Endodermal cell (in vitro differentiated cells): ENCODE measurements at regions not wholly inside any gene's neighbourhood (a gene's known extent, or its start where the extent isn't known, plus 50 kb on each side); places are given as distances from the start of the nearest gene placed in this dataset.

ENCODE experiments used
- DNase-seq: peaks from one replicate; pipeline ENCODE4 v3.0.0-alpha.2; 2017
- H3K27ac ChIP-seq: 2 replicates; pipeline ENCODE4 v1.5.1; 2013; ENCODE audit warnings: mild to moderate bottlenecking, low read depth, low read length, moderate library complexity
- H3K27me3 ChIP-seq: 2 replicates; pipeline ENCODE4 v1.6.1; 2013; ENCODE audit warnings: mild to moderate bottlenecking, low read length, moderate library complexity; ENCODE audit not compliant: insufficient read depth, control insufficient read depth, poor library complexity, severe bottlenecking
- H3K36me3 ChIP-seq: 2 replicates; pipeline ENCODE4 v1.7.0; 2013; ENCODE audit warnings: mild to moderate bottlenecking, low read length, moderate library complexity; ENCODE audit not compliant: control insufficient read depth, insufficient read depth
- H3K4me1 ChIP-seq: one replicate; pipeline ENCODE4 v1.7.0; 2013; ENCODE audit warnings: low read length; ENCODE audit not compliant: control insufficient read depth, insufficient read depth
- H3K4me3 ChIP-seq: 2 replicates; pipeline ENCODE4 v1.5.1; 2013; ENCODE audit warnings: mild to moderate bottlenecking, low read length, moderate library complexity
- H3K9ac ChIP-seq: 2 replicates; pipeline ENCODE4 v1.6.1; 2013; ENCODE audit warnings: mild to moderate bottlenecking, low read length, moderate library complexity; ENCODE audit not compliant: poor library complexity, severe bottlenecking; ENCODE audit errors: extremely low read depth
- H3K9me3 ChIP-seq: 2 replicates; pipeline ENCODE4 v1.6.1; 2013; ENCODE audit warnings: mild to moderate bottlenecking, low read length, moderate library complexity; ENCODE audit not compliant: control insufficient read depth
- H3K27ac Mint-ChIP-seq: 2 replicates; pipeline ENCODE4 v1.8.0; 2020; ENCODE audit warnings: mixed read lengths
- H3K27me3 Mint-ChIP-seq: 2 replicates; pipeline ENCODE4 v1.8.0; 2021; ENCODE audit warnings: mild to moderate bottlenecking, mixed read lengths; ENCODE audit not compliant: insufficient read depth
- H3K36me3 Mint-ChIP-seq: 2 replicates; pipeline ENCODE4 v1.8.0; 2020; ENCODE audit warnings: low read depth, mixed read lengths
- H3K4me1 Mint-ChIP-seq: 2 replicates; pipeline ENCODE4 v1.8.0; 2020; ENCODE audit warnings: mixed read lengths
- H3K4me3 Mint-ChIP-seq: 2 replicates; pipeline ENCODE4 v1.8.0; 2020; ENCODE audit warnings: mild to moderate bottlenecking, moderate library complexity, mixed read lengths
- H3K9me3 Mint-ChIP-seq: 2 replicates; pipeline ENCODE4 v1.8.0; 2020; ENCODE audit warnings: mild to moderate bottlenecking, mixed read lengths
- CTCF ChIP-seq: fragments of 200-600 bp; sonication (generic); conservative IDR thresholded peaks from 2 replicates; pipeline ENCODE4 v1.5.0; 2021; ENCODE audit warnings: antibody characterized with exemption, mild to moderate bottlenecking
- WGBS, 2 experiments: methylation state at CpG; one replicate each; pipeline versions ENCODE4 v1.1.5 to v1.1.7; 2013; ENCODE audit warnings: missing lambda C conversion rate in 2 of 2, mixed read lengths in 1 of 2; ENCODE audit not compliant: insufficient coverage in 1 of 2, insufficient read length in 1 of 2; 5-methylcytosine and 5-hydroxymethylcytosine counted together

DNA sequence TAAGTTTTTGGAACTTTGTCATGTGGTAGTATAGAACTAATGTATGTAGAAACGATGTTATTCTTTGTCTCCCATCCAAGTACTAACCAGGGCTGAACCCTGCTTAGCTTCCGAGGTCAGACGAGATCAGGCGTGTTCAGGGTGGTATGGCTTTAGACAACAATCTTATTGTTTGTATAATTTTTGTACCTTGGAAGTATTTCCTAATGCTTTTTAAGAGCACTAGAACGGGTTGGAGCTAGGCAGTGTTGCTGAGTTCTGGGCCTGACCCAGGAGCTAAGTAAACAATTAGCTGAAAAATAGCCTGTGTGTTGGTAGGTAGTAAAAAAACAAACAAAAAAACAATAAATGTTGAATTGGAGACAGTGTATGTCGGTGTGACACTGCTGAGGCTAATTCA is 244.3 kb downstream of the EMP1 start:
- no peak for TF ChIP-seq CTCF
- WGBS, 2 experiments: 88 to 91% methylated on average over 6 of the region's 6 CpGs
- Mint-ChIP-seq H3K4me3 (peak overlapping the region; percentile 49), H3K4me1 (peaks cover 67% of the 10 kb centered on the region), H3K9me3 (no peaks in the 10 kb centered on the region), H3K27ac (peak overlapping the region; percentile 78), H3K27me3 (peaks cover 12% of the 10 kb centered on the region), H3K36me3 (no peaks in the 10 kb centered on the region)
- peaks cover 18% of the 10 kb centered on the region for H3K4me1 ChIP-seq
- H3K9me3 ChIP-seq: no peaks in the 10 kb centered on the region
- H3K36me3 ChIP-seq: no peaks in the 10 kb centered on the region
- H3K9ac ChIP-seq: no peak overlapping the region
- H3K27ac ChIP-seq: no peak overlapping the region
- H3K27me3 ChIP-seq: no peaks in the 10 kb centered on the region
- peak overlapping the region; percentile 70 for H3K4me3 ChIP-seq
- DNase-seq: no peak

- H3K4me1 ChIP-seq: peaks cover 24% of the 10 kb centered on the region
- H3K9me3 ChIP-seq: no peaks in the 10 kb centered on the region
- TF ChIP-seq CTCF: no peak
- DNase-seq: no peak
- no peak overlapping the region for H3K27ac ChIP-seq
- no peak overlapping the region for H3K4me3 ChIP-seq
- Mint-ChIP-seq H3K4me3 (no peak overlapping the region), H3K4me1 (peaks cover 70% of the 10 kb centered on the region), H3K9me3 (no peaks in the 10 kb centered on the region), H3K27ac (no peak overlapping the region), H3K27me3 (peaks cover 15% of the 10 kb centered on the region), H3K36me3 (no peaks in the 10 kb centered on the region)
- H3K36me3 ChIP-seq: no peaks in the 10 kb centered on the region
- no peak overlapping the region for H3K9ac ChIP-seq
- WGBS, 2 experiments: 88 to 97% methylated on average over 3 to 4 of the region's 4 CpGs
- no peaks in the 10 kb centered on the region for H3K27me3 ChIP-seq
Measured at GRCh38 chr12:13437541-13437940, 241.0 kb downstream of the EMP1 start.

- DNase-seq: peak; percentile 72
- Histone ChIP-seq H3K27me3 (no peaks in the 10 kb centered on the region), H3K27ac (no peak overlapping the region), H3K4me3 (no peak overlapping the region), H3K36me3 (no peaks in the 10 kb centered on the region), H3K9me3 (no peaks in the 10 kb centered on the region), H3K4me1 (peaks cover 30% of the 10 kb centered on the region), H3K9ac (peak overlapping the region; percentile 28)
- Mint-ChIP-seq H3K27ac (peak overlapping the region; percentile 53), H3K36me3 (no peaks in the 10 kb centered on the region), H3K27me3 (peaks cover 12% of the 10 kb centered on the region), H3K4me1 (peaks cover 71% of the 10 kb centered on the region), H3K9me3 (no peaks in the 10 kb centered on the region), H3K4me3 (no peak overlapping the region)
- no peak for TF ChIP-seq CTCF
- 58 to 83% methylated on average over 9 to 11 of the region's 11 CpGs for WGBS, 2 experiments
Measured at GRCh38 chr12:13436696-13437391, 240.3 kb downstream of the EMP1 start.
